ENCODE measurements at regions not wholly inside any gene's neighbourhood (a gene's known extent, or its start where the extent isn't known, plus 50 kb on each side); places are given as distances from the start of the nearest gene placed in this dataset.

DNA sequence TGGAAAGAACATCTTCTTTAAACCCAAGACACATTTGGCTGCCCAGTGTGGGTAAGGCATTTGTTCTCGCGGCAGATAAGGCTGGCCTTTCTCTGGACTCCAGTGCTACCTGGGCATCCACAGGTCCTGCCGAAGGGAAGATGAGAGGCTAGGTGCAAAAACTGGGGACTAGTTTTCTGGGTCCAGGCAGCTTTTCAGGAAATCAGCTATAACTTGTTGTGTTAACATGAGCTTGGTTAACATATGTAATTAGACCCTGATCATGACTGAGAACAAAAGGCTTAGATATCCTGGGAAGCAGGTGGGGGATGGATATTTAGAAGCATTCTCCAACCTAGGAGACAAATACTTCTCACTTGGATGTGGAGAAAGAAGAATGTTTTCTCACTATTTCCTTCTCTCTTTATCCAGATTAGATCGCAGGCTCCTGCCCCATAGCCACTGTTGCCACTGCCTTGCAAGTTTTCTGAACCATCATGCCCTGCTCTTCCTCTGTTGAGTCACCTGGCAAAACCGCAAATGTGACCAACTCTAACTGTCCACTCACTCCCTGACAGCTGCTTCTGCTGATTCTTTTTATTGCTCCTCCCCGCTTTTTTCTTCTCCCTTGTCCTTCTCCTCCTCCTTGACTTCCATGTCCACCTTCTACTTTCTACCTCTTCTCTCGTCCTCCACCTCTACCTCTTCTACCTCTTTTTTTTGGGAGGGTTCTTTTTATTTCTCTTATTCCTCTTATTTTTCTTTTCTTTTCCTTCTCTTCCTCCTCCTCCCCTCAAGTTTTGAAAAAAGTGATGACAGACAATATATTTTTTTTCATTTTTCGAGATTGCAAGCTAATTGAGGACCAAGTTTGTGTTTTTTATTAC lies 258.1 kb downstream of the UTRN start:
- Histone ChIP-seq H3K36me3 (peaks cover 61 to 83% (median 74%) of the 10 kb centered on the region in 3 donors), H3K9me3 (no peaks in the 10 kb centered on the region), H3K4me1 (no peaks in the 10 kb centered on the region), H3K27me3 (no peaks in the 10 kb centered on the region), H3K4me3 (no peak overlapping the region), H3K27ac (no peak overlapping the region)
- intact Hi-C loops (cut with DNase I; ENCODE audit: low total_unique reads) = no loop called here
- no peak for TF ChIP-seq CTCF (IDR thresholded peaks at IDR 0.05)
- DNase-seq = no peak

DNA sequence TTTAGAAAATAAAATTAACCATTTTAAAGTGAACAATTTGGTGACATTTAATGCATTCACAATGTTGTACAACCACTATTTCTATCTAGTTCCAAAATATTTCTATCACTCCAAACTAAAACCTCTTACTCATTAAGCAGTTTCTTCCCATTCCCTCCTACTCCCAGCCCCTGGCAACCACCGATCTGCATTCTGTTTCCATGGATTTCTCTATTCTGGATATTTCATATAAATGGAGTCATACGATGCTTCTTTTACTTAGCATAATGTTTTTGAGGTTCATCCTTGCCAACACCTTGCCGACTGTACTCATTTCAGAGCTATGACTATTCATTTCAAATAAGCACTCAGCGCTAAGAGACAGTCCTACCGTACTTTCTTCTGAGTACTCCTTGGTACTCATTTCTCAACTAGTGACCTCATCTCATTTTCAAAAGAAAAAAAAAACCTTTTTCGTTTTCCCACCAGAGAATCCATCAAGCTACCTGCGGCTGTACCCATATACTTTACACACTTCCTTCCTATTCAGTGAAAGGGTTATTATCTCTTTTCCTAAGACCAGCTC lies 259.2 kb downstream of the UTRN start:
- Histone ChIP-seq H3K4me1 (no peaks in the 10 kb centered on the region), H3K27ac (no peak overlapping the region), H3K27me3 (no peaks in the 10 kb centered on the region), H3K4me3 (no peak overlapping the region), H3K36me3 (peaks cover 68 to 86% (median 76%) of the 10 kb centered on the region in 3 donors), H3K9me3 (no peaks in the 10 kb centered on the region)
- TF ChIP-seq CTCF (IDR thresholded peaks at IDR 0.05) = no peak
- no peak for DNase-seq
- intact Hi-C loops (cut with DNase I; ENCODE audit: low total_unique reads) = no loop called here

DNA sequence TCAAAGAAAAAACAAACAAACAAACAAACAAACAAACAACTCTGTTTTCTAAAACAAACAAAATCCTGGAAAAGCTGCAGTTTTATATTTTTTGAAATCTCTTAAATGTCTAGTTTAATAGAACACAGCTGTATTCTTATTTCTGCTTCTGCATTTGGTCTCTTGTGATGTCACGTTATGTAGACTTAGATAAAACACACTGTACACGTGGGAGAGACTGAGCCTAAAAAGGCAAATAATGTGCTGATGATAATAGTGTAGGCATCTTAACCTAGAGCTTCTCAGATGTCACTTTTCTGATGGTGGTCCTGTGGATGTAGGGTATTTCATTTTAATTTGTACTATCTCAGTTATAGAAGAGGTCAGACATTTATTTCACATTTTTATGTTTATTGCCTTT lies 261.7 kb downstream of the UTRN start:
- Histone ChIP-seq H3K4me3 (no peak overlapping the region), H3K9me3 (no peaks in the 10 kb centered on the region), H3K36me3 (peaks cover 63 to 85% (median 79%) of the 10 kb centered on the region in 3 donors), H3K27ac (no peak overlapping the region), H3K27me3 (no peaks in the 10 kb centered on the region), H3K4me1 (no peaks in the 10 kb centered on the region)
- intact Hi-C loops (cut with DNase I; ENCODE audit: low total_unique reads) = no loop called here
- no peak for TF ChIP-seq CTCF (IDR thresholded peaks at IDR 0.05)
- no peak for DNase-seq

- Histone ChIP-seq H3K9me3 (no peaks in the 10 kb centered on the region), H3K27me3 (no peaks in the 10 kb centered on the region), H3K27ac (no peak overlapping the region), H3K4me1 (no peaks in the 10 kb centered on the region), H3K36me3 (peaks cover 63 to 83% (median 80%) of the 10 kb centered on the region in 3 donors), H3K4me3 (no peak overlapping the region)
- no peak for TF ChIP-seq CTCF (IDR thresholded peaks at IDR 0.05)
- DNase-seq = no peak
- intact Hi-C loops (cut with DNase I; ENCODE audit: low total_unique reads) = no loop called here
These were observed 262.3 kb downstream of the UTRN start for GRCh38 chr6:144547409-144547808.

DNA sequence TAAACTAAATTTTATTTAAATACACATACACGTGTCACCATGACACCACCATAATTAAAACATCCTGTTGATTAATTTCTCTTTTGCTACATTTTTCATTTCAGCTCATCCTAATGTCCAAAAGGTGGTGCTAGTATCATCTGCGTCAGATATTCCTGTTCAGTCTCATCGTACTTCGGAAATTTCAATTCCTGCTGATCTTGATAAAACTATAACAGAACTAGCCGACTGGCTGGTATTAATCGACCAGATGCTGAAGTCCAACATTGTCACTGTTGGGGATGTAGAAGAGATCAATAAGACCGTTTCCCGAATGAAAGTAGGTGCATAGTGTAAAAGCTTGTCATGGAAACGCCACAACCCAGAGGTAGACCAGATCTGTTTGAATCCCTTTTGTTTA lies 263.4 kb downstream of the UTRN start:
- H3K4me1 ChIP-seq = no peaks in the 10 kb centered on the region
- intact Hi-C loops (cut with DNase I; ENCODE audit: low total_unique reads) = no loop called here
- DNase-seq = no peak
- H3K36me3 ChIP-seq = peaks cover 66 to 83% (median 80%) of the 10 kb centered on the region in 3 donors
- no peaks in the 10 kb centered on the region for H3K9me3 ChIP-seq
- H3K27me3 ChIP-seq = no peaks in the 10 kb centered on the region
- no peak overlapping the region for H3K4me3 ChIP-seq
- no peak for TF ChIP-seq CTCF (IDR thresholded peaks at IDR 0.05)
- H3K27ac ChIP-seq = no peak overlapping the region

Measured in tibial artery (tissue), 4 donors.